WERI-Rb-1 (cell line): ENCODE measurements at regions not wholly inside any gene's neighbourhood (a gene's known extent, or its start where the extent isn't known, plus 50 kb on each side); places are given as distances from the start of the nearest gene placed in this dataset.
"Not testable (repeated sequence)": the region's sequence is repeated elsewhere in the genome, so short reads cannot be mapped to it uniquely, and the experiment has no call there.

Experiments used
- DNase-seq: peaks from one replicate; pipeline ENCODE4 v3.0.0-alpha.2; 2020
- H3K27ac ChIP-seq: fragments of 250-450 bp; sonication (Bioruptor Pico); 2 replicates; pipeline ENCODE4 v1.5.1; 2020; ENCODE audit warnings: mild to moderate bottlenecking, moderate library complexity
- H3K27me3 ChIP-seq: fragments of 250-450 bp; sonication (Bioruptor Pico); 2 replicates; pipeline ENCODE4 v1.5.1; 2021; ENCODE audit warnings: mild to moderate bottlenecking, low read depth, moderate library complexity; ENCODE audit not compliant: insufficient read depth, severe bottlenecking
- H3K36me3 ChIP-seq: fragments of 250-450 bp; sonication (Bioruptor Pico); 2 replicates; pipeline ENCODE4 v1.5.1; 2020; ENCODE audit warnings: mild to moderate bottlenecking, moderate library complexity
- H3K4me3 ChIP-seq: 2 replicates; pipeline ENCODE4 v1.5.1; 2011; ENCODE audit warnings: low read depth, mild to moderate bottlenecking, control low read depth, low read length
- H3K9me3 ChIP-seq: fragments of 250-450 bp; sonication (Bioruptor Pico); 2 replicates; pipeline ENCODE4 v1.5.1; 2021; ENCODE audit warnings: mild to moderate bottlenecking, moderate library complexity; ENCODE audit not compliant: severe bottlenecking
- TF ChIP-seq, protein P1 (sequence below): IDR thresholded peaks from 2 replicates; pipeline ENCODE4 v1.5.1; 2011; ENCODE audit warnings: low read depth, mild to moderate bottlenecking, control low read depth, inconsistent platforms, low read length

DNA sequence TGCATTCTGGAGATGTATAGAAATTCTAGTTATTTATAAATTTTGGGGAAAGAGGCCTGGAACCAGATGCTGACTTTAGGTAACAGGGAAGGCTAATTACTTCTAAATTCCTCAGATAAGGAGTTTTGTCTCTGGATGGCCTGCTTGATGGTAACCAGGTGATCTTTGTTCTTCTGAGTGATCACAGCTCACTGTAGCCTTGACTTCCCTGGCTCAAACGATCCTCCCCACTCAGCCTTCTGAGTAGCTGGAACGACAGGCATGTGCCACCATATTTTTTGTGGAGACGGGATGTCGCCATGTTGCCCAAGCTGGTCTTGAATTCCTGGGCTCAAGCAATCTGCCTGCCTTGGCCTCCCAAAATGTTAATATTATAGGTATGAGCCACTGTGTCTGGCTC lies 54.4 kb upstream of the MSH6 start:
- no peaks in the 10 kb centered on the region for H3K27me3 ChIP-seq
- no peak overlapping the region for H3K27ac ChIP-seq
- H3K9me3 ChIP-seq, result peaks cover 2% of the 10 kb centered on the region
- no peaks in the 10 kb centered on the region for H3K36me3 ChIP-seq
- no peak overlapping the region for H3K4me3 ChIP-seq
- TF ChIP-seq, protein P1, sequence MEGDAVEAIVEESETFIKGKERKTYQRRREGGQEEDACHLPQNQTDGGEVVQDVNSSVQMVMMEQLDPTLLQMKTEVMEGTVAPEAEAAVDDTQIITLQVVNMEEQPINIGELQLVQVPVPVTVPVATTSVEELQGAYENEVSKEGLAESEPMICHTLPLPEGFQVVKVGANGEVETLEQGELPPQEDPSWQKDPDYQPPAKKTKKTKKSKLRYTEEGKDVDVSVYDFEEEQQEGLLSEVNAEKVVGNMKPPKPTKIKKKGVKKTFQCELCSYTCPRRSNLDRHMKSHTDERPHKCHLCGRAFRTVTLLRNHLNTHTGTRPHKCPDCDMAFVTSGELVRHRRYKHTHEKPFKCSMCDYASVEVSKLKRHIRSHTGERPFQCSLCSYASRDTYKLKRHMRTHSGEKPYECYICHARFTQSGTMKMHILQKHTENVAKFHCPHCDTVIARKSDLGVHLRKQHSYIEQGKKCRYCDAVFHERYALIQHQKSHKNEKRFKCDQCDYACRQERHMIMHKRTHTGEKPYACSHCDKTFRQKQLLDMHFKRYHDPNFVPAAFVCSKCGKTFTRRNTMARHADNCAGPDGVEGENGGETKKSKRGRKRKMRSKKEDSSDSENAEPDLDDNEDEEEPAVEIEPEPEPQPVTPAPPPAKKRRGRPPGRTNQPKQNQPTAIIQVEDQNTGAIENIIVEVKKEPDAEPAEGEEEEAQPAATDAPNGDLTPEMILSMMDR, result no peak
- DNase-seq, result no peak

DNA sequence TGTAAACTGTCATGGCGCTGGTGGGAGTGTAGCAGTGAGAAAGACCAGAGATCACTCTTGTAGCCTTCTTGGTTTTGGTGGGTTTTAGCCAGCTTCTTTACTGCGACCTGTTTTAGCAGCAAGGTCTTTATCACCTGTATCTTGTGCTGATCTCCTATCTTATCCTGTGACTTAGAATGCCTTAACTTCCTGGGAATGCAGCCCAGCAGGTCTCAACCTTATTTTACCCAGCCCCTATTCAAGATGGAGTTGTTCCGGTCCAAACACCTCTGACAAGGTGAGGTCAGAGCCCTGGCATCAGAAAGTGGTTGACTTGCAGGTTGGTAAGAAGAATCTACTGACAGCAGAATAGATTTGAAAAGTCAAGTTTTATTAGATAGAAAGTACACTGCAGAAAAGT lies 55.0 kb upstream of the MSH6 start:
- Histone ChIP-seq H3K9me3 (peaks cover 2% of the 10 kb centered on the region), H3K27ac (no peak overlapping the region), H3K36me3 (no peaks in the 10 kb centered on the region), H3K4me3 (no peak overlapping the region), H3K27me3 (no peaks in the 10 kb centered on the region)
- TF ChIP-seq, protein P1, result no peak
- DNase-seq, result no peak

DNA sequence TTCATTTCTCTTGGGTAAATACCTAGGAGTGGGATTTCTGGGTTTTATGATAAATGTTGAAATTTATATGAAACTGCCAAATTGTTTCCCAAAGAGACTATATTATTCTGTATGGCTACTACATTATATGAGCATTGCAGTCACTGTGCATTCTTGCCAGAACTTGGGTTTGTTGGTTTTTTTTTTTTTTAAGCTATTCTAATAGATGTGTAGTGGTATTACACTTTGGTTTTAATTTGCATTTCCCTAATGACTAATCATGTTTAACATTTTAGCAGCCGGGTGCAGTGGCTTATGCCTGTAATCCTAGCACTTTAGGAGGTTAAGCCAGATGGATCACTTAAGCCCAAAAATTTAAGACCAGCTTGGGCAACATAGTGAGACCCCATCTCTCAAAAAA lies 56.0 kb upstream of the MSH6 start:
- not testable (repeated sequence) for DNase-seq, H3K4me3 ChIP-seq, H3K27ac ChIP-seq, H3K27me3 ChIP-seq, H3K9me3 ChIP-seq, H3K36me3 ChIP-seq

DNA sequence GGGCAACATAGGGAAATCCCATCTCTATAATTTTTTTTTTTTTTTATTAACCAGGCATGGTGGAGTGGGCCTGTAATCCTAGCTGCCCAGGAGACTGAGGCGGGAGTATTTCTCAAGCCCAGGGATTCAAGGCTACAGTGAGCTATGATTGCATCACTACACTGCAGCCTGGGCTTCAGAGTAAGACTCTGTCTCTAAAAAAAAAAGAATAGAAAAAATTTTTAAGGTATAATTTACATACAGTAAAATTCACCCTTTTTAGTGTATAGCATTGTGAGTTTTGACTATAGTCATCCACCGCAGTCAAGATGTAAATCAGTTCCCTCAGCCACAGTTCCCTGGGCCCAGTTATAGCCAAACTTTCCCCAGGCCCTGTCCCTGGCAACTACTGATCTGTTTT lies 57.1 kb upstream of the MSH6 start:
- no peak overlapping the region for H3K27ac ChIP-seq
- no peak for DNase-seq
- no peaks in the 10 kb centered on the region for H3K27me3 ChIP-seq
- no peak overlapping the region for H3K4me3 ChIP-seq
- TF ChIP-seq, protein P1, result no peak
- no peaks in the 10 kb centered on the region for H3K36me3 ChIP-seq
- H3K9me3 ChIP-seq, result peaks cover 2% of the 10 kb centered on the region

DNA sequence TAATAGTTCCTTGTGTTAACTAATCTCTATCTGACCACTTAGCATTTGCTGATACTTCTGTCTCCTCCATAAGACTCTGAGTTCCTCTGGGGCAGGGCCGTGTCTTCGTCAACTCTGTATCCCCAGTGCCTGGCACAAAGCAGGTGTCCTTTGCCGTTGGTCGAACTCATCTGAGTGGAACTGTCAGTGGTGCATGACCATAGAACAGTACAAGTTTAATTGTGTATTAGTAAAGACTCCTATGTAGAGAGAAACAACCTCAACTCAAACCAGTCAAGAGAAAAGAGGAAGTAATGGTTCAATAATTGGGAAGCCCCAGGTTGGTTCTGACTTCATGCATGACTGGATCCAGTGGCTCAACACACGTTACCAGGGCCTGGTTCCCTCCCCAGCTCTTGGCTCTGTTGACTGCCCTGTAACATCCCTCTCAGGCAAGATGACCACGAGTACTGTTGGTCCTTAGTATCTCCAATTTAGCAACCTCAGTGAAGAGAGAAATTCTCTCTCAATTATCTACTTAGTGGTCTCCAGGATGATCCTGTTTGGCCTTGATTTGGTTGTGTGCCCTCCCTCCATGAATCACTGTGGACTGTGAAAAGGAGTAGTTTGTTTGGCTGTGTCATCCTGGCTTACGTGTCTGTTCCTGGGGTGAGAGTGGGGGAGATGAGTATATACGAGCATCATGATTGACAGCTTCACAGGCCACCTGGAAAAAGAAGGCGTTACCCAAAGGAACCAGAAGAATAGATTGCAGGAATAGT lies 58.5 kb upstream of the MSH6 start:
- no peak for DNase-seq
- Histone ChIP-seq H3K27ac (no peak overlapping the region), H3K36me3 (no peaks in the 10 kb centered on the region), H3K27me3 (no peaks in the 10 kb centered on the region), H3K4me3 (no peak overlapping the region), H3K9me3 (peaks cover under 1% of the 10 kb centered on the region)
- TF ChIP-seq, protein P1, result no peak

DNA sequence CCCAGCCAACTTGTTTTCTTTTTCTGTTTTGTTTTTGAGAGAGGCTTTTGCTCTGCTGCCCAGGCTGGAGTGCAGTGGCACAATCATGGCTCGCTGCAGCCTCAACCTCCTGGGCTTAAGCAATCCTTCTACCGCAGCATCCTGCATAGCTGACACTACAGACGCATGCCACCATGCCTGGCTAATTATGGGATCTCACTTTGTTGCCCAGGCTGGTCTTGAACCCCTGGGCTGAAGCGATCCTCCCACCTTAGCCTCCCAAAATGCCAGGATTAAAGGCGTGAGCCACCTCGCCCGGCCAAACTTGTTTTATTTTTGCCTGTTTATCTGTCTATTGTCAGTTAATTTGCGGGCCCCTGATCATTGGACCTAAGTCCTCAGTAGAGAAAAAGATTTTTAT lies 61.6 kb upstream of the MSH6 start:
- H3K36me3 ChIP-seq, result no peaks in the 10 kb centered on the region
- no peaks in the 10 kb centered on the region for H3K27me3 ChIP-seq
- no peak for DNase-seq
- TF ChIP-seq, protein P1, result no peak
- no peak overlapping the region for H3K27ac ChIP-seq
- no peak overlapping the region for H3K4me3 ChIP-seq
- H3K9me3 ChIP-seq, result peaks cover 2% of the 10 kb centered on the region
